BLaER1 treated with 17β-estradiol and CSF1 and Interleukin-3, amounts not matched to agents 10 nM and 100 nM (cell line): ENCODE measurements at regions not wholly inside any gene's neighbourhood (a gene's known extent, or its start where the extent isn't known, plus 50 kb on each side); places are given as distances from the start of the nearest gene placed in this dataset.
A peak's percentile ranks its signal among the peaks of the same experiment; 100 is the strongest.

Source experiments
- H3K27ac ChIP-seq, 11 experiments: shearing (Covaris generic); formaldehyde crosslinking; 2 replicates each; pipeline ENCODE4 v1.8.1; 2022
- H3K27me3 ChIP-seq, 11 experiments: shearing (Covaris generic); formaldehyde crosslinking; 2 replicates each; pipeline ENCODE4 v1.8.1; 2022
- H3K36me3 ChIP-seq, 11 experiments: shearing (Covaris generic); formaldehyde crosslinking; 2 replicates each; pipeline ENCODE4 v1.8.1; 2022
- H3K4me1 ChIP-seq, 10 experiments: shearing (Covaris generic); formaldehyde crosslinking; 2 replicates each; pipeline ENCODE4 v1.8.1; 2022
- H3K4me2 ChIP-seq, 11 experiments: shearing (Covaris generic); formaldehyde crosslinking; 2 replicates each; pipeline ENCODE4 v1.8.1; 2022
- H3K4me3 ChIP-seq, 10 experiments: shearing (Covaris generic); formaldehyde crosslinking; 2 replicates each; pipeline ENCODE4 v1.8.1; 2022
- H3K9ac ChIP-seq, 11 experiments: shearing (Covaris generic); formaldehyde crosslinking; 2 replicates each; pipeline ENCODE4 v1.8.1; 2022
- H3K9me3 ChIP-seq, 11 experiments: shearing (Covaris generic); formaldehyde crosslinking; replicated peaks in 1 of 11; 2 replicates each; pipeline ENCODE4 v1.8.1; 2022
- H4K20me1 ChIP-seq, 11 experiments: shearing (Covaris generic); formaldehyde crosslinking; 2 replicates each; pipeline ENCODE4 v1.8.1; 2022
- Cebpa-rat ChIP-seq, 11 experiments: shearing (Covaris generic); IDR thresholded peaks; 2 replicates each; pipeline ENCODE4 v1.8.1; 2022

DNA sequence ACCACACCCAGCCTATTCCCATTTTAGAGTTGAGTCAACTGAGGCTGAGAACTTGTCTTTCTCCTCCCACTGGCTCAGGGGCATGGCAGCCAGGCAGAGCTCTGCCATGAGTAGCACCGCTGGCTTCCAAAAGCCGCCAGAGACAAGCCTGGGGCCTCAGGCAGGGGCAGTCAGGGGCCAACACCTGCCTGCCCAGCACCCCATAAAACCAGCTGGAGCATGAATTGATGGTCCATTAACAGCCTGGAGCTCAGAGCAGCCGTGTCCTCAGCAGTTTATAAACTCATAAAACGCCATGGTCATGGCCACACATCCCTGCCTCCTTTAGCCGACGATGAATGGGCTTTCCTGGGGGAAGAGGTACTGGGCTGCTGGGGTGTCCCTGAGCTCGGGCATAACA, 50.6 kb upstream of the PAX7 start:
- Histone ChIP-seq H3K9me3 (peaks cover 0 to 18% (median 0%) of the 10 kb centered on the region in 11 experiments; a peak in 7 of 22 replicates), H3K36me3 (no peaks in the 10 kb centered on the region), H3K4me2 (peak overlapping the region in 1 of 11 experiments; percentile 20; a peak in 1 of 22 replicates), H3K27ac (0 out of 22 replicates have a peak overlapping the region, but pooled peaks of 1 of the 11 experiments have one; percentile 14), H3K4me1 (peaks cover 23 to 47% (median 32%) of the 10 kb centered on the region in 10 experiments), H3K9ac (no peak overlapping the region), H4K20me1 (peaks cover 0 to 8% (median 0%) of the 10 kb centered on the region in 11 experiments; a peak in 1 of 22 replicates), H3K27me3 (no peaks in the 10 kb centered on the region), H3K4me3 (no peak overlapping the region)
- no peak for TF ChIP-seq Cebpa-rat (IDR thresholded peaks at IDR 0.05)

DNA sequence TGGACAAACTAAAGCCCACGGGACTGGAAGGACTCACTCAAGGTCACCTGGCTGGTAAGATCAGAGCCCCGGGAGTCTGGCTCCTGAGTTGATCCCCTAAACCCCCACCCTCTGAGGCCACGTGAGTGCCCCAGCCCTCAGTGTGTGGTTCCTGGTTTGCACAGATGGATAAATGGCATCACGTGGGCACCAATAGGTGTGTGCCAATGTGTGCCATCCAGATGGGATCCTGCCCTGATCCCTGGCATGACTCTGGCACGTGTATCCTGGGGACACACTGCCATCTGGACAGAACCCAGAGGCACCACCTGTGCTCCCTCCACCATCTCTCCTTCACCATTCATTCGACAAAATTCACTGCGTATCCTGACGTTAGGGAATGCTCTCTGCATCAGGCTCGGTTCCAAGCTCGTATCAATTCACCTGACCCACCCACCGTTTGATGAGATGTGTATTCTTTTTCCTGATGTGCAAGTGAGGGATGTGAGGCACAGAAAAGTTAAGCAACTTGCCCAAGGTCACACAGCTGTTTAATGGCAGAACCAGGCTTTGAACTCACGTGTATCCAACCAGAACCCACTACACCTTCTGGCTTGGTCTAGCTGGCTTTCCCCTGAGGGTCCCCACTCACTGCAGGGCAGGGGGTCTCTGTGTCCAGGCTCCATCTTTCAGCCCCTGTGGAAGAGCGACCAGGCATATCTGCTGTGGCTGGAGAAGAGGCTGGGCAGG, 49.8 kb upstream of the PAX7 start:
- Histone ChIP-seq H3K36me3 (no peaks in the 10 kb centered on the region), H3K4me1 (peaks cover 24 to 47% (median 32%) of the 10 kb centered on the region in 10 experiments), H3K4me2 (peak overlapping the region in 5 of 11 experiments; percentile 3 to 43 (median 31); a peak in 5 of 22 replicates), H3K9ac (no peak overlapping the region), H3K4me3 (no peak overlapping the region), H4K20me1 (peaks cover 0 to 8% (median 0%) of the 10 kb centered on the region in 11 experiments; a peak in 1 of 22 replicates), H3K27me3 (no peaks in the 10 kb centered on the region), H3K27ac (no peak overlapping the region), H3K9me3 (peaks cover 0 to 18% (median 0%) of the 10 kb centered on the region in 11 experiments; a peak in 7 of 22 replicates)
- no peak for TF ChIP-seq Cebpa-rat (IDR thresholded peaks at IDR 0.05)
